Astrocyte of the spinal cord (primary cell): ENCODE measurements at regions not wholly inside any gene's neighbourhood (a gene's known extent, or its start where the extent isn't known, plus 50 kb on each side); places are given as distances from the start of the nearest gene placed in this dataset.

Experiments
- DNase-seq: peaks from one replicate; pipeline ENCODE4 v3.0.0; 2011; ENCODE audit warnings: low read depth, low spot score
- H3K4me3 ChIP-seq: 2 replicates; pipeline ENCODE4 v1.5.1; 2011; ENCODE audit warnings: low read depth, mild to moderate bottlenecking, low read length, moderate library complexity
- in situ Hi-C: cut with HindIII; loops from 2 replicates; pipeline ENCODE4 v1.10.0; 2017; ENCODE audit warnings: low sequenced_read_pairs
- TF ChIP-seq, protein P1 (sequence below): IDR thresholded peaks from 2 replicates; pipeline ENCODE4 v1.5.1; 2012; ENCODE audit warnings: low read depth, mild to moderate bottlenecking, low read length, inconsistent platforms

DNA sequence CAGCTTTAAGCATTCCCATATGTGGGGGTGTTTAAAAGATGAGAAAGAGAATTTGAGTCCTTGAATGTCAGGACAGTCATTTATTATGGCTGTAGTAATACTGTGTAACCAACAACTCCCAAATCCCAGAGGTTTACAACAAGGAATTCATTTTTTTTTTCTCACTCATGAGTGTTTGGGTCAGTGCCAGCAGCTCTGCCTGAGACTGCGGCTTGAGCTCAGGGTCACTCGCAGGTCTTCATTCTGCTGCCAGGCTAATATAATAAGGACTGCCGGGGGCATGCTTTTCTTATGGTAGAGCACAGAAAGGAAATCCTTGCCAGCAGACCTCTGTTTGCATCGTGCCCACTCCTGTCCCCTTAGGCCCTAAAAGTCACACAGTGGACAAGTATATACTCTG, 277.9 kb upstream of the LMCD1 start:
- in situ Hi-C loops = no loop called here
- peak; percentile 37 for DNase-seq
- TF ChIP-seq, protein P1, sequence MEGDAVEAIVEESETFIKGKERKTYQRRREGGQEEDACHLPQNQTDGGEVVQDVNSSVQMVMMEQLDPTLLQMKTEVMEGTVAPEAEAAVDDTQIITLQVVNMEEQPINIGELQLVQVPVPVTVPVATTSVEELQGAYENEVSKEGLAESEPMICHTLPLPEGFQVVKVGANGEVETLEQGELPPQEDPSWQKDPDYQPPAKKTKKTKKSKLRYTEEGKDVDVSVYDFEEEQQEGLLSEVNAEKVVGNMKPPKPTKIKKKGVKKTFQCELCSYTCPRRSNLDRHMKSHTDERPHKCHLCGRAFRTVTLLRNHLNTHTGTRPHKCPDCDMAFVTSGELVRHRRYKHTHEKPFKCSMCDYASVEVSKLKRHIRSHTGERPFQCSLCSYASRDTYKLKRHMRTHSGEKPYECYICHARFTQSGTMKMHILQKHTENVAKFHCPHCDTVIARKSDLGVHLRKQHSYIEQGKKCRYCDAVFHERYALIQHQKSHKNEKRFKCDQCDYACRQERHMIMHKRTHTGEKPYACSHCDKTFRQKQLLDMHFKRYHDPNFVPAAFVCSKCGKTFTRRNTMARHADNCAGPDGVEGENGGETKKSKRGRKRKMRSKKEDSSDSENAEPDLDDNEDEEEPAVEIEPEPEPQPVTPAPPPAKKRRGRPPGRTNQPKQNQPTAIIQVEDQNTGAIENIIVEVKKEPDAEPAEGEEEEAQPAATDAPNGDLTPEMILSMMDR = no peak
- no peak overlapping the region for H3K4me3 ChIP-seq

GRCh38 chr3:8224941-8225340, 276.7 kb upstream of the LMCD1 start:
- no peak for DNase-seq
- TF ChIP-seq, protein P1 = no peak
- H3K4me3 ChIP-seq = no peak overlapping the region
- in situ Hi-C loops = no loop called here

- DNase-seq = no peak
- in situ Hi-C loops = no loop called here
- H3K4me3 ChIP-seq = no peak overlapping the region
- TF ChIP-seq, protein P1 = no peak
Measured at GRCh38 chr3:8233938-8234337, 267.7 kb upstream of the LMCD1 start.

DNA sequence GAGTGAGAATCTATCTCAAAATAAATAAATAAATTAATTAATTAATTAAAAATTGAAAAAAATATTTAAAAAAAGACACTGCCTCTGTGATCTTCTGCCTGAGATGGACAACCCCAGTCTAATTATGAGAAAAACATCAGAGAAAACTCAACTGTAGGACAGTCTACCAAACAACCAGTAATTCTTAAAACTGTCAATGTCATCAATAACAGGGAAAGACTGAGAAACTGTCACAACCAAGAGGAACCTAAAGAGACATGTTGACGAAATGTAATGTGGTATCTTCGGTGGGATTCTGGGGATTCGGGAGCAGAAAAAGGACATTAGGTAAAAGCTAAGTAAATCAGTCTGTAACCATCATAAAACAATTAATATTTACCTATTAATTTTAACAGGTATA, 265.4 kb upstream of the LMCD1 start:
- in situ Hi-C loops = no loop called here
- DNase-seq = no peak
- TF ChIP-seq, protein P1 = no peak
- H3K4me3 ChIP-seq = no peak overlapping the region

- TF ChIP-seq, protein P1 = no peak
- no peak overlapping the region for H3K4me3 ChIP-seq
- no peak for DNase-seq
- in situ Hi-C loops = no loop called here
Measured at GRCh38 chr3:8237893-8238292, 263.7 kb upstream of the LMCD1 start.

DNA sequence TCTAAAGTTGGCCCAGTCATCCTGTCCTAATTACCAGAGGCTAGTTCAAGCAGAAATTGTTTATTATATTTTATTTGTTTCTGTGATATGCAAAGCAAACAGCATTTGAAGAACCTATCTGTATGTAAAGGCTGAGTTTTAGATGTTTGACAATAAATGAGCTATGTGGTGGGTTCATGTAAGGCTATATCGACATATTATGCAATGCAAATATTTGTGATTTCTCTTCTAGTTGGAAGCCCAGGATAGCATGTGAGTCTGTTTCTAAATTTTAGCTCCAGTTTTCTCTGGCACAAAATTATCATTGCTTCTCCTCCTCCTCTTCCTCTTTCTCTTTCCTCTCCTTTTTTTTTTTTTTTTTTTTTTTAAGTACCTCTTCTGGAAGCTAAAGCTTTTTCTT, 263.2 kb upstream of the LMCD1 start:
- DNase-seq = no peak
- in situ Hi-C loops = no loop called here
- TF ChIP-seq, protein P1 = no peak
- no peak overlapping the region for H3K4me3 ChIP-seq

DNA sequence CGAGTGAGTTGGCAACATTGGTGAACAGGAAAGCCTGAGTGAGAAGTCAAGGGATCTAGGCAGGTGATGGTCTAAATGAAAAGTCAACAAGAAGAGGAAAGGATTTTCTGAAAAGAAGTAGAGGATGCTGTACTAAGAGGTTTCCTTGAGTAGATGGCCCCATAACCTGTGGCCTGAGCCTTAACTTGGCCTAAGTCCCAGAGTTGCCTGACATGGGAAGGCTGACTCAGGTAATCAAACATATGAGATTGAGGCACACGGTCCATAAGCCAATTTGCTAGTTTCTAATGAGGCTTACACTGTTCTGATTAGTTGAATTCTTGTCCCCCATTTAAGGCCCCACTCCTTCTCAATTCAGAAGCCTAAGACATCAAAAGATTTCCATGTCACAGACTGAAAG, 262.5 kb upstream of the LMCD1 start:
- in situ Hi-C loops = no loop called here
- no peak for DNase-seq
- TF ChIP-seq, protein P1 = no peak
- H3K4me3 ChIP-seq = no peak overlapping the region
